ENCODE measurements at regions not wholly inside any gene's neighbourhood (a gene's known extent, or its start where the extent isn't known, plus 50 kb on each side); places are given as distances from the start of the nearest gene placed in this dataset.

DNA sequence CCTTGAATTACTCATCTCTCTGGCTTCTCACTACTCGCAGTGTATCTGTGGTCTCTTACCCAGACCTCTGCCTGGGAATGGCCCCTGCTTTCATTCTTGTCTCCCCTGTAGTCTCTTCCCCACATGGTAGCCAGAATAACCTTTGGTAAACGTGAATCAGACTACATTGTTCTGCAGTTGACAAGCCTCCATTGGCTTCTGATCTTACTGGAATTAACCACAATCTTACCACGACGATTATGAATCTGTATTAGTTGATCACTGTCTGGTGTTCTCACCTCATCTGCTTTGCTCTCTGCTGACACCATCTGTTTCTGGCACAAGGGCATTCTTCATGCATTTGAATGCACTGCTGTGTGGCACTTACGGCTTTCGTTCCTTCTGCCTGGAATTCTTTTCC lies 781.2 kb downstream of the MTRR start:
- Histone ChIP-seq H3K4me3 (no peak overlapping the region), H3K27ac (no peak overlapping the region)
- DNase-seq (ENCODE audit: low spot score), result no peak
- TF ChIP-seq, protein P1, sequence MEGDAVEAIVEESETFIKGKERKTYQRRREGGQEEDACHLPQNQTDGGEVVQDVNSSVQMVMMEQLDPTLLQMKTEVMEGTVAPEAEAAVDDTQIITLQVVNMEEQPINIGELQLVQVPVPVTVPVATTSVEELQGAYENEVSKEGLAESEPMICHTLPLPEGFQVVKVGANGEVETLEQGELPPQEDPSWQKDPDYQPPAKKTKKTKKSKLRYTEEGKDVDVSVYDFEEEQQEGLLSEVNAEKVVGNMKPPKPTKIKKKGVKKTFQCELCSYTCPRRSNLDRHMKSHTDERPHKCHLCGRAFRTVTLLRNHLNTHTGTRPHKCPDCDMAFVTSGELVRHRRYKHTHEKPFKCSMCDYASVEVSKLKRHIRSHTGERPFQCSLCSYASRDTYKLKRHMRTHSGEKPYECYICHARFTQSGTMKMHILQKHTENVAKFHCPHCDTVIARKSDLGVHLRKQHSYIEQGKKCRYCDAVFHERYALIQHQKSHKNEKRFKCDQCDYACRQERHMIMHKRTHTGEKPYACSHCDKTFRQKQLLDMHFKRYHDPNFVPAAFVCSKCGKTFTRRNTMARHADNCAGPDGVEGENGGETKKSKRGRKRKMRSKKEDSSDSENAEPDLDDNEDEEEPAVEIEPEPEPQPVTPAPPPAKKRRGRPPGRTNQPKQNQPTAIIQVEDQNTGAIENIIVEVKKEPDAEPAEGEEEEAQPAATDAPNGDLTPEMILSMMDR (IDR thresholded peaks at IDR 0.05), result no peak

DNA sequence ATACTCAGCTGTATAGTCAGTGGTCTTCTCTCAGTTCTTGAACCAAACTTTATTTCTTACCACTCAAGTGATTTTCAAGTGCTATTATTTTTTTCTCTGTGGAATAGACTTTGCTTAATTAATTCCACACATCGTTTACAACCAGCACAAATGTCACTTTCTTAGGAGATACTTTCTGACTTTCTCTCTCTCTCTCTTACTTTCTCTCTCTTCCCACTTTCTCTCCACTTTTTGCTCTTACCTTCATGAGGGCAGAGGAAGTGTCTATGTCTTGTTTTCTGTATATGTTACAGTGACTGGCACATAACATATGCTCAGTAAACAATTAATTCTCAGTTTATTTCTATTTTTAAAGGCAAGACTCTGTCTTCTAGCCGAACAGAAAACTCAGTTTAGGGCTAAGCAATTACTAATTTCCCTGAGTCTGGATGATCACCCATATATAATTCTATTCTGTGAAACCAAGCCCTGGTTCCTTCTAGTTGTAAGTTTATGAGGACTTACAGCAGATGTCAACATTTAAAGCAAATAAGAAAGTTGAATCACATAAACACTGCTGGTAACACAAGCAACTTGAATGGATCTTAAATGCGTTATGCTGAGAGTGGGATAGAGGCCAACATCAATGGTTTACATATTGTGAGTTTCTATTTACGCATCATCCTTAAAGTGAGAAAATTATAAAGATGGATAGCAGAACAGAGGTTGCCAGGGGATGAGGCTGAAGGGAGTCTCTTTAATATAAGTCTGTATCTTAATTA lies 791.4 kb downstream of the MTRR start:
- DNase-seq (ENCODE audit: low spot score), result no peak
- no peak overlapping the region for H3K4me3 ChIP-seq
- H3K27ac ChIP-seq, result no peak overlapping the region
- TF ChIP-seq, protein P1 (IDR thresholded peaks at IDR 0.05), result no peak

DNA sequence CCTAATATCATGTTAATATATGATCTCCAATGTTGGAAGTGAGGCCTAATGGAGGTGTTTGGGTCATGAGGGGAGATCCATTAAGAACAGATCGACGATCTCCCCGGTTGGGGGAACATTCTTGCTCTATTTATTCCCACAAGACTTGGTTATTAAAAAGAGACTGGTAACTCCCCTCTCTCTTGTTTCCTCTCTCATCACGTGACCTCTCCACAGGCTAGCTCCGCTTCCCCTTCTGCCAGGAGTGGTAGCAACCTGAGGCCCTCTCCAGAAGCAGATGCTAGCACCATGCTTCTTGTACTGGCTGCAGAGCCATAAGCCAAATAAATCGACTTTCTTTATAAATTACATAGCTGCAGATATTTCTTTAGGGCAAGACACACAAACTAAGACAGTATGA lies 794.4 kb downstream of the MTRR start:
- no peak for DNase-seq (ENCODE audit: low spot score)
- TF ChIP-seq, protein P1 (IDR thresholded peaks at IDR 0.05), result no peak
- Histone ChIP-seq H3K27ac (no peak overlapping the region), H3K4me3 (no peak overlapping the region)

DNA sequence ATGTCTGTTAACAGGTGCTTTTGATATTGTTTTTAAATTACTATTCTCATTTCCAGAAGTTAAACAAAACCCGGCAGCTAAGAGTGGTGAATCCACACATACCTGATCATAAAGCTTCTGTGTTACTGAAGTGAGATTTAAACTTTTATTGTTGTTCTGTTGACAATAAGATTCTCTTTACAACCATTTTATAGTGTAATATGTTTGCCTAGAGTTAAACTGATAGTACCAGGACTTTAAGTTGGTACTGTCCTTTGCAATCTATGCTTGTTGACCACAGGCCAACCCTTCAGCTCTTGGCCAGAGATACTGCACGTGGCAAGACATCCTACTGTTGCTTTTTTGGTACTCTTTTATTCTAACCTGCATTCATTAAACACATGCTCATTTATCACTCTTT lies 806.2 kb downstream of the MTRR start:
- Histone ChIP-seq H3K4me3 (no peak overlapping the region), H3K27ac (no peak overlapping the region)
- TF ChIP-seq, protein P1 (IDR thresholded peaks at IDR 0.05), result no peak
- DNase-seq (ENCODE audit: low spot score), result no peak

DNA sequence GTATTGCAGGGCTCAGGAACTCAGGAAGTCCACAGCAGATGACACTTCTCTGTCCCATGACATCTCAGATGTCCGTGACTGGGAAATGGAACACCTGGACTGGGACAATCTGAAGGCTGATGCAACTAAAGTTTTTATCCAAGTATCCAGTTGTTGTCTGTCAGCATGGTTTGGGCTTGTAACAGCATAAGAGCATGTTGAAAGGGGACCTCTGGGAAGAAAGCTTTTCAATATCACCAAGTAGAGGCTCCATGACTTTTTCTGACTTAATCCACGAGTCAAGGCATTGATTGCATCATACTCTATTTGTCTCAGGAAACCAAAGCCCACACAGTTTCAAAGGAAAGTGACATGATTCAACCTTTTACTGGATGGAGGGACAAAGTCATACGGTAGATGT lies 807.7 kb downstream of the MTRR start:
- TF ChIP-seq, protein P1 (IDR thresholded peaks at IDR 0.05), result no peak
- Histone ChIP-seq H3K4me3 (no peak overlapping the region), H3K27ac (no peak overlapping the region)
- no peak for DNase-seq (ENCODE audit: low spot score)

DNA sequence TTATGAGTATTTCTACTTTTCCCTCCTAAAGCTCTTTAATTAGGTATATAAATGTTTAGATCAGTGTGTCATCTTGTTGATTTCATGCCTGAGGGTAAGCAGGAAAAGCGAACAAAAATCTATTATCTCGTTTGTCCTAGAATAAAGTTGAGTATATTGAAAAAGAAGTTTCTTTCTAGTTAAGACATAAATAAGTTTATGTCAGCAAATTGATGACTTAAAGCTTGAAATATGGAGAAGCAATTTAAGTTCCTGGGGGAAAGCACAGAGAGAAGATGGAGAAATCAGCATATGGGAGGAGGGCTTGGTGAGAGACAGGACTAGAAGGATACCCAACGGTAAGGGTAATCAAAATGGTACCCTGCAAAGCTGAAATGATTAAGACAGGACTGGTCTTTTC lies 813.4 kb downstream of the MTRR start:
- Histone ChIP-seq H3K27ac (no peak overlapping the region), H3K4me3 (no peak overlapping the region)
- DNase-seq (ENCODE audit: low spot score), result no peak
- TF ChIP-seq, protein P1 (IDR thresholded peaks at IDR 0.05), result no peak

DNA sequence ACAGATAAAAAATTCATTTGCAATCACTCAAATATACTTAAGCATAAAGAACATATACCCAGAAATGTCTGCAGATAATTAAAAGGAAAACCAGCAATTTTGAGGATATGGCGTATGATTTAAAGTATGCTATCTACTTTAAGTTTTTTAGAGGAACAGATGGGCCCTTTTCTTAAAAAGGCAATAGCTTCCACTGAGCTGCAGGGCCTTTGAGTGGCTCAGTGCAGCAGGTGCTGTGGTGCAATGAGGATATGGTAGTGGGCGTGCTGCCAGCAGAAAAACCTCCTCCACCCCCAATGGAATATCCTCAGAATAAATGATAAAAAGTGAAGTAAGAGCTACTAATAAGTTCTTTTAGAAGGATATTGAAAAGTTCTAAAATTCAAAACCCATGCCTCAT lies 814.5 kb downstream of the MTRR start:
- TF ChIP-seq, protein P1 (IDR thresholded peaks at IDR 0.05), result no peak
- no peak for DNase-seq (ENCODE audit: low spot score)
- no peak overlapping the region for H3K4me3 ChIP-seq
- no peak overlapping the region for H3K27ac ChIP-seq
